Breast epithelium (tissue), 4 donors: ENCODE measurements at regions not wholly inside any gene's neighbourhood (a gene's known extent, or its start where the extent isn't known, plus 50 kb on each side); places are given as distances from the start of the nearest gene placed in this dataset.

ENCODE experiments used
- DNase-seq, 2 donors: peaks; one replicate each; pipeline ENCODE4 v3.0.0-alpha.2; 2019; ENCODE audit warnings: low spot score in 2 of 2
- H3K27ac ChIP-seq, 2 donors: fragments of 200-600 bp; sonication (generic) in 1 of 2; one replicate each; pipeline ENCODE4 v1.5.1; 2016 to 2019; ENCODE audit warnings: mild to moderate bottlenecking in 1 of 2
- H3K27me3 ChIP-seq, 2 donors: fragments of 200-600 bp; sonication (generic) in 1 of 2; one replicate each; pipeline versions ENCODE4 v1.5.1 to v1.6.0; 2017 to 2019; ENCODE audit warnings: control low read depth in 1 of 2, mild to moderate bottlenecking in 1 of 2
- H3K36me3 ChIP-seq: fragments of 200-600 bp; one replicate; pipeline ENCODE4 v1.5.1; 2019
- H3K4me1 ChIP-seq, 2 donors: fragments of 200-600 bp; sonication (generic); one replicate each; pipeline ENCODE4 v1.5.1; 2016 to 2019; ENCODE audit warnings: control low read depth in 1 of 2
- H3K4me3 ChIP-seq, 3 donors: fragments of 200-600 bp; sonication (generic); 1 replicate in 2 of 3; 2 replicates in 1 of 3; pipeline ENCODE4 v1.5.1; 2016 to 2019; ENCODE audit warnings: mild to moderate bottlenecking in 3 of 3, moderate library complexity in 2 of 3
- H3K9me3 ChIP-seq, 2 donors: fragments of 200-600 bp; sonication (generic) in 1 of 2; one replicate each; pipeline ENCODE4 v1.5.1; 2016 to 2019; ENCODE audit warnings: control low read depth in 1 of 2
- CTCF ChIP-seq, 3 donors: fragments of 450-650 bp; IDR thresholded peaks; one replicate each; pipeline ENCODE4 v1.5.1; 2016 to 2017; ENCODE audit warnings: antibody characterized with exemption in 3 of 3, mild to moderate bottlenecking in 3 of 3, moderate library complexity in 3 of 3
- POLR2A ChIP-seq: fragments of 450-650 bp; IDR thresholded peaks from one replicate; pipeline ENCODE4 v1.6.1; 2016; ENCODE audit warnings: antibody characterized with exemption, mild to moderate bottlenecking, moderate library complexity
- POLR2AphosphoS5 ChIP-seq, 3 donors: sonication (generic); formaldehyde crosslinking; IDR thresholded peaks; one replicate each; pipeline ENCODE4 v1.6.1; 2017; ENCODE audit warnings: antibody characterized with exemption in 3 of 3
- intact Hi-C: fragments of 100-400 bp; cut with DNase I; formaldehyde crosslinking; loops from one replicate; pipeline ENCODE4 v1.15.1; 2023; ENCODE audit warnings: low total_unique reads

- Histone ChIP-seq H3K27me3 (no peaks in the 10 kb centered on the region), H3K27ac (no peak overlapping the region), H3K36me3 (no peaks in the 10 kb centered on the region), H3K9me3 (peaks cover 13 to 18% of the 10 kb centered on the region in 2 donors), H3K4me3 (no peak overlapping the region), H3K4me1 (no peaks in the 10 kb centered on the region)
- no peak for DNase-seq
- intact Hi-C loops: no loop called here
- TF ChIP-seq POLR2A: no peak
- no peak for TF ChIP-seq POLR2AphosphoS5 (IDR thresholded peaks at IDR 0.05)
- no peak for TF ChIP-seq CTCF (IDR thresholded peaks at IDR 0.05)
Observed at GRCh38 chr5:165187815-165188214, 1682.4 kb downstream of the MAT2B start.

GRCh38 chr5:165188556-165189175 lies 1683.2 kb downstream of the MAT2B start:
- no peaks in the 10 kb centered on the region for H3K27me3 ChIP-seq
- no peaks in the 10 kb centered on the region for H3K36me3 ChIP-seq
- TF ChIP-seq POLR2AphosphoS5 (IDR thresholded peaks at IDR 0.05) (no peak), POLR2A (no peak), CTCF (IDR thresholded peaks at IDR 0.05) (no peak)
- H3K4me1 ChIP-seq: no peaks in the 10 kb centered on the region
- H3K27ac ChIP-seq: no peak overlapping the region
- intact Hi-C loops: no loop called here
- H3K9me3 ChIP-seq: peaks cover 11 to 14% of the 10 kb centered on the region in 2 donors
- DNase-seq: no peak
- no peak overlapping the region for H3K4me3 ChIP-seq

GRCh38 chr5:165196961-165197360 lies 1691.5 kb downstream of the MAT2B start:
- Histone ChIP-seq H3K27me3 (no peaks in the 10 kb centered on the region), H3K36me3 (no peaks in the 10 kb centered on the region), H3K4me1 (no peaks in the 10 kb centered on the region), H3K9me3 (no peaks in the 10 kb centered on the region), H3K27ac (no peak overlapping the region), H3K4me3 (no peak overlapping the region)
- intact Hi-C loops: no loop called here
- no peak for DNase-seq
- TF ChIP-seq CTCF (IDR thresholded peaks at IDR 0.05): no peak
- TF ChIP-seq POLR2A: no peak
- TF ChIP-seq POLR2AphosphoS5 (IDR thresholded peaks at IDR 0.05): no peak

GRCh38 chr5:165201369-165201768 lies 1696.0 kb downstream of the MAT2B start:
- no peak for TF ChIP-seq CTCF (IDR thresholded peaks at IDR 0.05)
- TF ChIP-seq POLR2AphosphoS5 (IDR thresholded peaks at IDR 0.05): no peak
- no peak for TF ChIP-seq POLR2A
- intact Hi-C loops: no loop called here
- Histone ChIP-seq H3K4me3 (no peak overlapping the region), H3K9me3 (no peaks in the 10 kb centered on the region), H3K4me1 (no peaks in the 10 kb centered on the region), H3K27me3 (no peaks in the 10 kb centered on the region), H3K36me3 (no peaks in the 10 kb centered on the region), H3K27ac (no peak overlapping the region)
- DNase-seq: no peak

- DNase-seq: no peak
- H3K4me1 ChIP-seq: no peaks in the 10 kb centered on the region
- H3K27ac ChIP-seq: no peak overlapping the region
- TF ChIP-seq CTCF (IDR thresholded peaks at IDR 0.05): no peak
- TF ChIP-seq POLR2AphosphoS5 (IDR thresholded peaks at IDR 0.05): no peak
- no peak for TF ChIP-seq POLR2A
- H3K36me3 ChIP-seq: no peaks in the 10 kb centered on the region
- H3K27me3 ChIP-seq: no peaks in the 10 kb centered on the region
- no peak overlapping the region for H3K4me3 ChIP-seq
- no peaks in the 10 kb centered on the region for H3K9me3 ChIP-seq
- intact Hi-C loops: no loop called here
Observed at GRCh38 chr5:165201771-165202518, 1696.5 kb downstream of the MAT2B start.
